Heart right ventricle (tissue), 16 donors: ENCODE measurements at regions not wholly inside any gene's neighbourhood (a gene's known extent, or its start where the extent isn't known, plus 50 kb on each side); places are given as distances from the start of the nearest gene placed in this dataset.

Experiments used
- ATAC-seq, 8 donors: fragments of 200-7000 bp; cut with Tn5 transposase; one replicate each; pipeline ENCODE4 v1.9.1; 2020; ENCODE audit warnings: mild to moderate bottlenecking in 8 of 8, moderate library complexity in 8 of 8, moderate number of reproducible peaks in 1 of 8
- DNase-seq, 2 donors: peaks; one replicate each; pipeline ENCODE4 v3.0.0-alpha.2; 2020
- H3K27ac ChIP-seq, 10 donors: fragments of 200-600 bp; sonication (generic) in 2 of 10; one replicate each; pipeline versions ENCODE4 v1.5.0 to v1.8.0; 2020 to 2022; ENCODE audit warnings: mild to moderate bottlenecking in 3 of 10
- H3K27me3 ChIP-seq, 7 donors: fragments of 200-600 bp; one replicate each; pipeline ENCODE4 v1.8.0; 2021 to 2022; ENCODE audit warnings: mild to moderate bottlenecking in 2 of 7
- H3K36me3 ChIP-seq, 9 donors: fragments of 200-600 bp; sonication (generic) in 1 of 9; one replicate each; pipeline versions ENCODE4 v1.5.0 to v1.8.0; 2020 to 2022; ENCODE audit warnings: mild to moderate bottlenecking in 2 of 9
- H3K4me1 ChIP-seq, 9 donors: fragments of 200-600 bp; sonication (generic) in 1 of 9; one replicate each; pipeline versions ENCODE4 v1.5.0 to v1.8.0; 2020 to 2022; ENCODE audit warnings: mild to moderate bottlenecking in 4 of 9
- H3K4me3 ChIP-seq, 10 donors: fragments of 200-600 bp; sonication (generic) in 2 of 10; one replicate each; pipeline versions ENCODE4 v1.5.0 to v1.8.0; 2020 to 2022; ENCODE audit warnings: mild to moderate bottlenecking in 7 of 10, moderate library complexity in 2 of 10
- H3K9me3 ChIP-seq, 11 donors: fragments of 200-600 bp in 10 of 11; sonication (generic) in 2 of 11; one replicate each; pipeline versions ENCODE4 v1.5.0 to v1.8.0; 2013 to 2022; ENCODE audit warnings: mild to moderate bottlenecking in 2 of 11, control low read depth in 1 of 11, moderate library complexity in 1 of 11
- CTCF ChIP-seq, 9 donors: fragments of 200-600 bp; sonication (generic) in 2 of 9; IDR thresholded peaks; one replicate each; pipeline versions ENCODE4 v1.5.0 to v1.8.0; 2021 to 2022; ENCODE audit warnings: antibody characterized with exemption in 9 of 9, mild to moderate bottlenecking in 5 of 9, moderate library complexity in 1 of 9
- WGBS, 2 donors: extraction: QIAGEN DNeasy Blood & Tissue Kit; methylation state at CpG; one replicate each; pipeline ENCODE4 v1.1.7; 2013; ENCODE audit warnings: inconsistent platforms in 1 of 2; 5-methylcytosine and 5-hydroxymethylcytosine counted together
- intact Hi-C, 10 donors: fragments of 100-400 bp; cut with DNase I; formaldehyde crosslinking; loops; one replicate each; pipeline versions ENCODE4 v1.11.1 to v1.14.2; 2022
- donor health status: Arrhythmogenic right ventricular cardiomyopathy.
- donor health status: ischemic (EF 13 %, LVEDD 7.1; RV severe dilation, severe dysfunction).
- donor health status: healthy with polysubstance abuse.
- donor health status: DM: no; HTN: yes; CAD: no.
- donor health status: DM: no; HTN: no; CAD: no.
- donor health status: ischemic (EF 25% LVEDD 6.9; RV normal size, moderate dysfunction).
- donor health status: ischemic (EF 25% LVEDD 5.7; RV mildly dilated, moderate dysfunction).
- donor health status: healthy.
- donor health status: DM: yes; HTN: yes; CAD: no.
- donor health status: Ischemic cardiomyopathy.
- donor health status: ischemic (EF 35%, LVEDD 5.7; RV mildly dilated, moderate dysfunction).
- donor health status: nonischemic (EF 11% LVEDD 7.7; RV severe dilation, severe dysfunction).
- donor health status: DM: yes; HTN: yes; CAD: no.
- donor health status: PGD.
- donor health status: ischemic (EF 29% LVEDD 5.4; RV normal size, mild dysfunction).
- donor health status: nonischemic (EF 23%, LVEDD 6.1; RV moderate dilation, normal function).

GRCh38 chr4:19014594-19014993 is 993.0 kb upstream of the LCORL start:
- no peak for TF ChIP-seq CTCF (IDR thresholded peaks at IDR 0.05)
- Histone ChIP-seq H3K27me3 (no peaks in the 10 kb centered on the region), H3K4me3 (no peak overlapping the region), H3K27ac (no peak overlapping the region), H3K4me1 (no peaks in the 10 kb centered on the region), H3K9me3 (no peaks in the 10 kb centered on the region), H3K36me3 (no peaks in the 10 kb centered on the region)
- intact Hi-C loops: no loop called here
- DNase-seq: no peak
- ATAC-seq: peak in 2 of 8 donors; percentile 38 to 56

GRCh38 chr4:19010761-19011160 is 989.2 kb upstream of the LCORL start:
- 18 to 19% methylated on average over 3 of the region's 3 CpGs for WGBS, 2 donors
- Histone ChIP-seq H3K36me3 (no peaks in the 10 kb centered on the region), H3K27ac (no peak overlapping the region), H3K4me3 (no peak overlapping the region), H3K9me3 (peaks cover 0 to 6% (median 0%) of the 10 kb centered on the region in 11 donors), H3K27me3 (no peaks in the 10 kb centered on the region), H3K4me1 (no peaks in the 10 kb centered on the region)
- intact Hi-C loops: no loop called here
- peak in 2 of 8 donors; percentile 24 to 48 for ATAC-seq
- no peak for DNase-seq
- no peak for TF ChIP-seq CTCF (IDR thresholded peaks at IDR 0.05)

DNA sequence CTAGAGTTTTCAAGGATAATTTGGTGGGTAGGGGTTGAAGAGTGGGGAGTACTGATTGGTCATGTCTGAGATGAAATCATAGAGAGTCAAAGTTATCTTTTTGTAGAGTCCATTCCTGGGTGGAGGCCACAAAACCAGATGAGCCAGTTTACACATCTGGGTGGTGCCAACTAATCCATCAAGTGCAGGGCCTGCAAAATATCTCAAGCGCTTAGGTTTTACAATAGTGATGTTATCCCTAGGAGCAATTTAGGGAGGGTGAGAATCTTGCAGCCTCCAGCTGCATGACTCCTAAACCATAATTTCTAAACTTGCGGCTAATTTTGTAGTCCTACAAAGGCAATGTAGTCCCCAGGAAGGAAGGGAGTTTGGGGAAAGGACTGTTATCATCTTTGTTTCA is 988.3 kb upstream of the LCORL start:
- DNase-seq: no peak
- intact Hi-C loops: no loop called here
- TF ChIP-seq CTCF (IDR thresholded peaks at IDR 0.05): no peak
- Histone ChIP-seq H3K9me3 (peaks cover 0 to 6% (median 0%) of the 10 kb centered on the region in 11 donors), H3K27ac (no peak overlapping the region), H3K36me3 (no peaks in the 10 kb centered on the region), H3K27me3 (no peaks in the 10 kb centered on the region), H3K4me3 (no peak overlapping the region), H3K4me1 (no peaks in the 10 kb centered on the region)
- ATAC-seq: no peak
- WGBS, 2 donors: 51 to 64% methylated on average over 2 of the region's 2 CpGs

DNA sequence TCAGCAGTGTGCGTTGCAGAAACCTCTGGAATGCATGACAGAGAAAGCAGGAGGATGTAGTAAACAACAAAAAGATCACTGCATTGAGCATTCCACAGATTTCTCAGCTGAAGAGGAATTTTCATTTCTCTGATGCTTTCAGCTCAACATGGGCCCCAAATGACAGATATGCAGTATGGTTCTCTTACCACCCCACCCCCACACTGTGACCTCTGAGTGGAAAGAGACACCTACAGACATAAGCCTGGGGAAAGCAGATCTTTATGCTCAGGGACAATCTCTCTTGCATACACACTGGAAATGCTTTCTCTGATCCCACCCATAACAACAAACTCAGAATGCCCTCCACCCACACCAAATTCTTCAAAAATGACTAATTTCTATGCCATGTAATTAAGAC is 983.7 kb upstream of the LCORL start:
- Histone ChIP-seq H3K4me3 (no peak overlapping the region), H3K9me3 (peaks cover 0 to 9% (median 2%) of the 10 kb centered on the region in 11 donors), H3K4me1 (no peaks in the 10 kb centered on the region), H3K27ac (no peak overlapping the region), H3K36me3 (no peaks in the 10 kb centered on the region), H3K27me3 (no peaks in the 10 kb centered on the region)
- no peak for TF ChIP-seq CTCF (IDR thresholded peaks at IDR 0.05)
- intact Hi-C loops: no loop called here
- WGBS, 2 donors: 47 to 55% methylated on average over 1 of the region's 1 CpG
- DNase-seq (no peak), ATAC-seq (no peak)

DNA sequence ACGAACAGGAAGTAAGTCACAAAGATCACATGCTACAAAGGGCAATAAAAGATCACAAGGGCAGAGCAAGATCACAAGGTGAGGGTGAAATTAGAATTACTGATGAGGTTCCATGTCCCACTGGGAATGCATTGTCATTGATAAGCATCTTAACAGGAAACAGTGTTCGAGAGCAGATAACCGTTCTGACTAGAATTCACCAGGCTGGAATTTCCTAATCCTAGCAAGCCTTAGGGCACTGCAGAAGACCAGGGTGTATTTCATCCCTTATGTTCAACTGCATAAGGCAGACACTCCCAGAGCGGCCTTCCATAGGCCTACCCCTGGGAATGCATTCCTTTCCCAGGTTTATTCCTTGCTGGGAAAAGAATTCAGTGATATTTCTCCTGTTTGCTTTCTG is 980.6 kb upstream of the LCORL start:
- DNase-seq (no peak), ATAC-seq (no peak)
- Histone ChIP-seq H3K36me3 (no peaks in the 10 kb centered on the region), H3K27ac (no peak overlapping the region), H3K4me1 (no peaks in the 10 kb centered on the region), H3K4me3 (no peak overlapping the region), H3K9me3 (peaks cover 0 to 19% (median 2%) of the 10 kb centered on the region in 11 donors), H3K27me3 (no peaks in the 10 kb centered on the region)
- intact Hi-C loops: no loop called here
- 68 to 79% methylated on average over 4 of the region's 4 CpGs for WGBS, 2 donors
- no peak for TF ChIP-seq CTCF (IDR thresholded peaks at IDR 0.05)
